Endothelial cell of umbilical vein (primary cell): ENCODE measurements at regions not wholly inside any gene's neighbourhood (a gene's known extent, or its start where the extent isn't known, plus 50 kb on each side); places are given as distances from the start of the nearest gene placed in this dataset.

ENCODE experiments used
- POLR2A ChIP-seq: IDR thresholded peaks from 2 replicates; pipeline ENCODE4 v1.6.1; 2012; ENCODE audit warnings: low read depth, mild to moderate bottlenecking, control low read depth, low read length
- TF ChIP-seq, protein P1 (sequence below): IDR thresholded peaks from 2 replicates; pipeline ENCODE4 v1.6.1; 2011; ENCODE audit not compliant: insufficient read depth, insufficient read length
- TF ChIP-seq, protein P2 (sequence below), 2 donors: IDR thresholded peaks; 1 replicate in 1 of 2; 2 replicates in 1 of 2; pipeline ENCODE4 v1.5.1; 2011; ENCODE audit warnings: low read length in 2 of 2, mild to moderate bottlenecking in 2 of 2, moderate library complexity in 2 of 2, control low read depth in 1 of 2, inconsistent platforms in 1 of 2, low read depth in 1 of 2; ENCODE audit not compliant: insufficient read depth in 1 of 2; ENCODE audit errors: extremely low read depth in 1 of 2

DNA sequence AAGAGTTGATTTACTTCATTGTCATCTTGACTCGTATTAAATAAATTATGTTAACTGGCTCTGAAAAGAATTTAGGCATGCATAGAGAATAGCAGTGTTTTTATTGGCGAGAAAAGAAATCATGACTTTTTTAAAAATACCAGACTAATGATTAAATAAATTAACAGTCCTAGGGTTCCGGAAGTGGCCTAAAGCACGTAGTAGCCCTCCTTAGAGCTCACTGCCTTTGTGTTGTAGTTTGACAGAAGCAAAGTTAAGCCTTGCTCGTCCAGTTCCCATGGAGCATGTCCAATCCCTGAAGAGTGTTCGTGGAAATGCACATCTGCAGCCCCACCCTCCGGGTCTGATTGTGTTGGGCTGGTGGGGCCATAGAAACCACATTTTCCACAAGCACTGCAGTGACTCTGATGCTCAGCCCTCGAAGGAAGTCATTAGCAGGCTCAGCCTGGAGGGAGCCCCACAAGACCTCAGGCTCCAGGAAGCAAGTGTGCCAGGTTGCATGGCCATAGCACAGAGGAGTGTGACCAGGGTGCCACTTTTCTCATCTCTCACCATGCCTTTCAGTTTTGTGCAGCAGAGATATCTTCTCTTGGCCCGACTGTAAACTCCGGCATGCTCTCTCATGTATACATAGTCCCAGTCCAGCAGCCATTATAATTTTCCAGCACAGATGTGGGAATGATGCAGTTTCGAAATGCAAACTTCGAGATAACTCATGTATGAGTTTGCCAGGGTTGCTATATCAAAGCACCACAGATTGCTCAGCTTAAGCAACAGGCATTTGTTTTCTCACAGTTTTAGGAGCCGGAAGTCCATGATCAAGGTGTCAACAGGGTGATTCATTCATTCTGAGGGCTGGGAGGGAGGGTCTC, 188.6 kb upstream of the SH3BP4 start:
- TF ChIP-seq, protein P1, sequence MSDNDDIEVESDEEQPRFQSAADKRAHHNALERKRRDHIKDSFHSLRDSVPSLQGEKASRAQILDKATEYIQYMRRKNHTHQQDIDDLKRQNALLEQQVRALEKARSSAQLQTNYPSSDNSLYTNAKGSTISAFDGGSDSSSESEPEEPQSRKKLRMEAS: no peak
- no peak for TF ChIP-seq POLR2A
- TF ChIP-seq, protein P2, sequence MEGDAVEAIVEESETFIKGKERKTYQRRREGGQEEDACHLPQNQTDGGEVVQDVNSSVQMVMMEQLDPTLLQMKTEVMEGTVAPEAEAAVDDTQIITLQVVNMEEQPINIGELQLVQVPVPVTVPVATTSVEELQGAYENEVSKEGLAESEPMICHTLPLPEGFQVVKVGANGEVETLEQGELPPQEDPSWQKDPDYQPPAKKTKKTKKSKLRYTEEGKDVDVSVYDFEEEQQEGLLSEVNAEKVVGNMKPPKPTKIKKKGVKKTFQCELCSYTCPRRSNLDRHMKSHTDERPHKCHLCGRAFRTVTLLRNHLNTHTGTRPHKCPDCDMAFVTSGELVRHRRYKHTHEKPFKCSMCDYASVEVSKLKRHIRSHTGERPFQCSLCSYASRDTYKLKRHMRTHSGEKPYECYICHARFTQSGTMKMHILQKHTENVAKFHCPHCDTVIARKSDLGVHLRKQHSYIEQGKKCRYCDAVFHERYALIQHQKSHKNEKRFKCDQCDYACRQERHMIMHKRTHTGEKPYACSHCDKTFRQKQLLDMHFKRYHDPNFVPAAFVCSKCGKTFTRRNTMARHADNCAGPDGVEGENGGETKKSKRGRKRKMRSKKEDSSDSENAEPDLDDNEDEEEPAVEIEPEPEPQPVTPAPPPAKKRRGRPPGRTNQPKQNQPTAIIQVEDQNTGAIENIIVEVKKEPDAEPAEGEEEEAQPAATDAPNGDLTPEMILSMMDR (IDR thresholded peaks at IDR 0.05; ENCODE audit: extremely low read depth in 1 of 2, insufficient read depth in 1 of 2, low read depth in 1 of 2, low read length in 2 of 2): no peak
